Keratinocyte (primary cell): ENCODE measurements at regions not wholly inside any gene's neighbourhood (a gene's known extent, or its start where the extent isn't known, plus 50 kb on each side); places are given as distances from the start of the nearest gene placed in this dataset.

Experiments used
- EZH2 ChIP-seq: IDR thresholded peaks from one replicate; pipeline ENCODE4 v1.6.1; 2012; ENCODE audit warnings: inconsistent platforms, mild to moderate bottlenecking, low read length, moderate library complexity
- TF ChIP-seq, protein P1 (sequence below), 3 experiments: IDR thresholded peaks in 1 of 3; conservative IDR thresholded peaks in 1 of 3; optimal IDR thresholded peaks in 1 of 3; 2 replicates in 2 of 3; 3 replicates in 1 of 3; pipeline versions ENCODE3 to v1.5.1; 2011; ENCODE audit warnings: low read length in 3 of 3, mild to moderate bottlenecking in 3 of 3, moderate library complexity in 2 of 3, control low read depth in 1 of 3, inconsistent platforms in 1 of 3; ENCODE audit not compliant: insufficient read depth in 2 of 3; ENCODE audit errors: extremely low read depth in 1 of 3

DNA sequence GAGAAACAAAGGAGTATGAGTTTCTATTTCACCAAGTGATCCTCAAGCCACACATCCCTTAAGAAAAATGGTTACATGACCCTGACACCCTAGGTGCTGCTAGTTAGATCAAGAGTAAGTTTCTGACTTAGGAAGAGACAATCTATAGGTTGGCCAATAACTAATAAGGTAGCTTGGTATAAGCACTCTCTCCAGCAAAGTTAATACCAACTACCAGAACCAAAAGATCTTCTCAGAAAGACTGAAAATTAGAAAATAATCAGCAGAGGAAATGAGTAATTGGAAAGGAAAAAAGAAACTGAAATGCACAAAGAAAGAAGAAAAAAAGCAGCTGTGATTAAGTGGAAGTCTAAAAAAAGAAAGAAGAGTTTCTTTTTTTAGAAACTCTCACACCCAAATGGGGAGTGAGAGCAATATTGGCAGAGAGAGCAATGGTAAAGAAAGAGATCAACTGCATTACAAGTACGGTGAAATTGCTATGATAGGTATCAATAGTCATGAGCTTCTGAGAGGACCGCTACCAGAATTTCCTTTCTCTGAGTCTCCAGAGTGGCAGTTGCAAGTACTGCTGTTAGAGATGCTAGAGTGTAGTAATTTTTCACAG is 195.5 kb downstream of the TMEM167A start:
- TF ChIP-seq, protein P1, sequence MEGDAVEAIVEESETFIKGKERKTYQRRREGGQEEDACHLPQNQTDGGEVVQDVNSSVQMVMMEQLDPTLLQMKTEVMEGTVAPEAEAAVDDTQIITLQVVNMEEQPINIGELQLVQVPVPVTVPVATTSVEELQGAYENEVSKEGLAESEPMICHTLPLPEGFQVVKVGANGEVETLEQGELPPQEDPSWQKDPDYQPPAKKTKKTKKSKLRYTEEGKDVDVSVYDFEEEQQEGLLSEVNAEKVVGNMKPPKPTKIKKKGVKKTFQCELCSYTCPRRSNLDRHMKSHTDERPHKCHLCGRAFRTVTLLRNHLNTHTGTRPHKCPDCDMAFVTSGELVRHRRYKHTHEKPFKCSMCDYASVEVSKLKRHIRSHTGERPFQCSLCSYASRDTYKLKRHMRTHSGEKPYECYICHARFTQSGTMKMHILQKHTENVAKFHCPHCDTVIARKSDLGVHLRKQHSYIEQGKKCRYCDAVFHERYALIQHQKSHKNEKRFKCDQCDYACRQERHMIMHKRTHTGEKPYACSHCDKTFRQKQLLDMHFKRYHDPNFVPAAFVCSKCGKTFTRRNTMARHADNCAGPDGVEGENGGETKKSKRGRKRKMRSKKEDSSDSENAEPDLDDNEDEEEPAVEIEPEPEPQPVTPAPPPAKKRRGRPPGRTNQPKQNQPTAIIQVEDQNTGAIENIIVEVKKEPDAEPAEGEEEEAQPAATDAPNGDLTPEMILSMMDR (optimal IDR thresholded peaks at IDR 0.05 in 1 of 3, IDR thresholded peaks at IDR 0.05 in 1 of 3, conservative IDR thresholded peaks at IDR 0.05 in 1 of 3; ENCODE audit: extremely low read depth in 1 of 3, insufficient read depth in 2 of 3, low read length in 3 of 3): no peak
- TF ChIP-seq EZH2: no peak
